Liver (tissue), 8 donors: ENCODE measurements at regions not wholly inside any gene's neighbourhood (a gene's known extent, or its start where the extent isn't known, plus 50 kb on each side); places are given as distances from the start of the nearest gene placed in this dataset.

Experiments
- DNase-seq: peaks from one replicate; pipeline ENCODE4 v3.0.0-alpha.2; 2017; ENCODE audit warnings: low spot score
- H3K27ac ChIP-seq, 2 donors: one replicate each; pipeline ENCODE4 v1.7.0; 2013; ENCODE audit warnings: inconsistent platforms in 2 of 2, low read length in 2 of 2, control low read depth in 1 of 2, low read depth in 1 of 2, mild to moderate bottlenecking in 1 of 2
- H3K27me3 ChIP-seq, 4 donors: one replicate each; pipeline versions ENCODE4 v1.6.1 to v1.7.0; 2013; ENCODE audit warnings: low read length in 3 of 4, inconsistent platforms in 1 of 4, mild to moderate bottlenecking in 1 of 4, moderate library complexity in 1 of 4; ENCODE audit not compliant: control insufficient read depth in 4 of 4, insufficient read depth in 4 of 4
- H3K36me3 ChIP-seq, 4 donors: one replicate each; pipeline versions ENCODE4 v1.6.1 to v1.7.0; 2013; ENCODE audit warnings: low read length in 3 of 4, mild to moderate bottlenecking in 3 of 4, low read depth in 1 of 4, moderate library complexity in 1 of 4; ENCODE audit not compliant: control insufficient read depth in 4 of 4, insufficient read depth in 3 of 4
- H3K4me1 ChIP-seq, 4 donors: one replicate each; pipeline versions ENCODE4 v1.6.1 to v1.7.0; 2013; ENCODE audit warnings: low read length in 3 of 4, mild to moderate bottlenecking in 3 of 4, moderate library complexity in 1 of 4; ENCODE audit not compliant: control insufficient read depth in 4 of 4, insufficient read depth in 4 of 4
- H3K4me3 ChIP-seq, 3 donors: one replicate each; pipeline versions ENCODE4 v1.6.1 to v1.7.0; 2013; ENCODE audit warnings: low read length in 3 of 3, control low read depth in 1 of 3, low read depth in 1 of 3, mild to moderate bottlenecking in 1 of 3
- H3K9ac ChIP-seq, 2 donors: one replicate each; pipeline ENCODE4 v1.7.0; 2013; ENCODE audit warnings: low read length in 2 of 2, mild to moderate bottlenecking in 2 of 2, moderate library complexity in 2 of 2, control low read depth in 1 of 2, low read depth in 1 of 2
- H3K9me3 ChIP-seq, 4 donors: one replicate each; pipeline versions ENCODE4 v1.6.1 to v1.7.0; 2013; ENCODE audit warnings: low read length in 3 of 4; ENCODE audit not compliant: control insufficient read depth in 4 of 4
- EGR1 ChIP-seq, 2 donors: IDR thresholded peaks; 2 replicates each; pipeline ENCODE4 v1.6.1; 2016 to 2018; ENCODE audit warnings: antibody characterized with exemption in 2 of 2, low read depth in 2 of 2
- FOXA1 ChIP-seq: IDR thresholded peaks from 2 replicates; pipeline ENCODE4 v1.6.1; 2016; ENCODE audit warnings: antibody characterized with exemption
- FOXA2 ChIP-seq: IDR thresholded peaks from 2 replicates; pipeline ENCODE4 v1.6.1; 2016; ENCODE audit warnings: antibody characterized with exemption
- GABPA ChIP-seq, 2 donors: IDR thresholded peaks in 1 of 2; conservative IDR thresholded peaks in 1 of 2; 2 replicates each; pipeline ENCODE4 v1.6.1; 2016; ENCODE audit warnings: antibody characterized with exemption in 2 of 2, mild to moderate bottlenecking in 1 of 2, moderate library complexity in 1 of 2
- HNF4A ChIP-seq, 2 donors: conservative IDR thresholded peaks; 2 replicates each; pipeline ENCODE4 v1.6.1; 2016; ENCODE audit warnings: antibody characterized with exemption in 2 of 2, mild to moderate bottlenecking in 2 of 2
- HNF4G ChIP-seq: IDR thresholded peaks from 2 replicates; pipeline ENCODE4 v1.6.1; 2016; ENCODE audit warnings: antibody characterized with exemption
- JUND ChIP-seq, 2 donors: IDR thresholded peaks; 2 replicates each; pipeline ENCODE4 v1.6.1; 2016; ENCODE audit warnings: antibody characterized with exemption in 2 of 2
- NR2F2 ChIP-seq: IDR thresholded peaks from 2 replicates; pipeline ENCODE4 v1.6.1; 2016; ENCODE audit warnings: antibody characterized with exemption
- RAD21 ChIP-seq, 2 donors: IDR thresholded peaks; 2 replicates each; pipeline ENCODE4 v1.6.1; 2016; ENCODE audit warnings: antibody characterized with exemption in 2 of 2, mild to moderate bottlenecking in 2 of 2
- REST ChIP-seq: IDR thresholded peaks from 2 replicates; pipeline ENCODE4 v1.6.1; 2016; ENCODE audit warnings: antibody characterized with exemption, mild to moderate bottlenecking
- RXRA ChIP-seq, 2 donors: IDR thresholded peaks; 2 replicates each; pipeline ENCODE4 v1.6.1; 2017 to 2018; ENCODE audit warnings: antibody characterized with exemption in 2 of 2, mild to moderate bottlenecking in 1 of 2
- SP1 ChIP-seq: IDR thresholded peaks from 2 replicates; pipeline ENCODE4 v1.6.1; 2018; ENCODE audit warnings: antibody characterized with exemption, mild to moderate bottlenecking
- TAF1 ChIP-seq: conservative IDR thresholded peaks from 2 replicates; pipeline ENCODE4 v1.6.1; 2016; ENCODE audit warnings: antibody characterized with exemption, mild to moderate bottlenecking
- YY1 ChIP-seq: IDR thresholded peaks from 2 replicates; pipeline ENCODE4 v1.6.1; 2016; ENCODE audit warnings: antibody characterized with exemption, mild to moderate bottlenecking
- ZBTB33 ChIP-seq: IDR thresholded peaks from 2 replicates; pipeline ENCODE4 v1.6.1; 2016; ENCODE audit warnings: antibody characterized with exemption
- WGBS: extraction: QIAGEN DNeasy Blood & Tissue Kit; methylation state at CpG from one replicate; pipeline ENCODE4 v1.1.7; 2013; 5-methylcytosine and 5-hydroxymethylcytosine counted together
- TF ChIP-seq, protein P1 (sequence below): IDR thresholded peaks from 2 replicates; pipeline ENCODE4 v1.6.1; 2016; ENCODE audit warnings: antibody characterized with exemption
- TF ChIP-seq, protein P2 (sequence below): fragments of 150-350 bp; IDR thresholded peaks from 2 replicates; pipeline ENCODE4 v1.5.1; 2017; ENCODE audit warnings: improper control_type of control experiment, low read depth, low read length; ENCODE audit not compliant: missing input control
- TF ChIP-seq, protein P3 (sequence below): IDR thresholded peaks from 2 replicates; pipeline ENCODE4 v1.6.1; 2016; ENCODE audit warnings: antibody characterized with exemption
- donor health status: healthy.
- donor health status: healthy.
- donor health status: healthy.
- donor health status: healthy.
- donor health status: healthy.

DNA sequence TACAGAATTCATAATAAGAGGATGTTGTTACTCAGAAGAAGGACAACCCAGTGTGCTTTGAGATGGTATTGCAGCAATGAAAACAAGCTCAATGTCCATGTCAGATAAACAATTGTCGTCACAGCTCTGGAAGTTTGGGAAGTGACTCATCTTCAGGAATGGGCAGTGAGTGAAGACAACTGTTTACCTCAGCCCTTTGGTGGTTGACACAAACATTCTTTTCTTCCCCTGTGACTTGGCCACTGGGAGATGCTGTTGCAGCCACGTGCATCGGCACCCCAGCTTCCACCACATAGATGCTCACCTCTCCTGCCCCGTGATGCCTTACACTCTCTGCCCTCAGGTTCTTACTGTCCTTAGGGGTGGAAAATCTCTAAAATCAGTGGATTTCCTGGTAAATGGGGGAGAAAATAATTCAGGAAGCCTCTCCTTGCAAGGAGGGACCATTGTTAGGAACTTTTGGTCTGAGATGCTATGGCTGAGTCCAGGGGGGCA lies 114.1 kb upstream of the GALNT15 start:
- no peak overlapping the region for H3K9ac ChIP-seq
- H3K27ac ChIP-seq: peak overlapping the region; percentile 36 to 54
- peaks cover 0 to 9% (median 1%) of the 10 kb centered on the region in 4 donors for H3K4me1 ChIP-seq
- no peaks in the 10 kb centered on the region for H3K9me3 ChIP-seq
- no peak for DNase-seq
- TF ChIP-seq RAD21 (IDR thresholded peaks at IDR 0.05): peak in 1 of 2 donors; percentile 53
- TF ChIP-seq REST: no peak
- TF ChIP-seq, protein P1, sequence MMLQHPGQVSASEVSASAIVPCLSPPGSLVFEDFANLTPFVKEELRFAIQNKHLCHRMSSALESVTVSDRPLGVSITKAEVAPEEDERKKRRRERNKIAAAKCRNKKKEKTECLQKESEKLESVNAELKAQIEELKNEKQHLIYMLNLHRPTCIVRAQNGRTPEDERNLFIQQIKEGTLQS: peak; percentile 75
- TF ChIP-seq EGR1 (IDR thresholded peaks at IDR 0.05; ENCODE audit: low read depth in 2 of 2): no peak
- peak; percentile 66 to 76 for TF ChIP-seq HNF4A (conservative IDR thresholded peaks at IDR 0.05)
- peak; percentile 57 to 66 for TF ChIP-seq RXRA (IDR thresholded peaks at IDR 0.05)
- TF ChIP-seq SP1: peak; percentile 68
- TF ChIP-seq FOXA2: peak; percentile 63
- TF ChIP-seq, protein P2, sequence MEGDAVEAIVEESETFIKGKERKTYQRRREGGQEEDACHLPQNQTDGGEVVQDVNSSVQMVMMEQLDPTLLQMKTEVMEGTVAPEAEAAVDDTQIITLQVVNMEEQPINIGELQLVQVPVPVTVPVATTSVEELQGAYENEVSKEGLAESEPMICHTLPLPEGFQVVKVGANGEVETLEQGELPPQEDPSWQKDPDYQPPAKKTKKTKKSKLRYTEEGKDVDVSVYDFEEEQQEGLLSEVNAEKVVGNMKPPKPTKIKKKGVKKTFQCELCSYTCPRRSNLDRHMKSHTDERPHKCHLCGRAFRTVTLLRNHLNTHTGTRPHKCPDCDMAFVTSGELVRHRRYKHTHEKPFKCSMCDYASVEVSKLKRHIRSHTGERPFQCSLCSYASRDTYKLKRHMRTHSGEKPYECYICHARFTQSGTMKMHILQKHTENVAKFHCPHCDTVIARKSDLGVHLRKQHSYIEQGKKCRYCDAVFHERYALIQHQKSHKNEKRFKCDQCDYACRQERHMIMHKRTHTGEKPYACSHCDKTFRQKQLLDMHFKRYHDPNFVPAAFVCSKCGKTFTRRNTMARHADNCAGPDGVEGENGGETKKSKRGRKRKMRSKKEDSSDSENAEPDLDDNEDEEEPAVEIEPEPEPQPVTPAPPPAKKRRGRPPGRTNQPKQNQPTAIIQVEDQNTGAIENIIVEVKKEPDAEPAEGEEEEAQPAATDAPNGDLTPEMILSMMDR: peak; percentile 19
- no peak for TF ChIP-seq TAF1
- TF ChIP-seq ZBTB33: peak; percentile 49
- peak in 1 of 2 donors; percentile 11 for TF ChIP-seq GABPA (IDR thresholded peaks at IDR 0.05 in 1 of 2, conservative IDR thresholded peaks at IDR 0.05 in 1 of 2)
- TF ChIP-seq, protein P3, sequence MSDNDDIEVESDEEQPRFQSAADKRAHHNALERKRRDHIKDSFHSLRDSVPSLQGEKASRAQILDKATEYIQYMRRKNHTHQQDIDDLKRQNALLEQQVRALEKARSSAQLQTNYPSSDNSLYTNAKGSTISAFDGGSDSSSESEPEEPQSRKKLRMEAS: peak; percentile 36
- TF ChIP-seq JUND (IDR thresholded peaks at IDR 0.05): peak; percentile 97 to 99
- peak; percentile 40 for TF ChIP-seq NR2F2
- TF ChIP-seq FOXA1: no peak
- TF ChIP-seq HNF4G: no peak
- TF ChIP-seq YY1: no peak
- no peak overlapping the region for H3K4me3 ChIP-seq
- H3K27me3 ChIP-seq: no peaks in the 10 kb centered on the region
- H3K36me3 ChIP-seq: no peaks in the 10 kb centered on the region
- 52% methylated on average over 4 of the region's 4 CpGs for WGBS
